ENCODE measurements at regions not wholly inside any gene's neighbourhood (a gene's known extent, or its start where the extent isn't known, plus 50 kb on each side); places are given as distances from the start of the nearest gene placed in this dataset.

GRCh38 chr4:100823066-100823992 is 305.5 kb upstream of the EMCN start (continued):
- TF ChIP-seq NFE2L2 (IDR thresholded peaks at IDR 0.05; ENCODE audit: low read depth, low read length), result no peak

GRCh38 chr4:100820249-100820648 is 302.4 kb upstream of the EMCN start:
- no peaks in the 10 kb centered on the region for H3K79me1 ChIP-seq (ENCODE audit: low read depth in 1 of 2, low read length in 2 of 2)
- no peaks in the 10 kb centered on the region for H3K27me3 ChIP-seq (ENCODE audit: control insufficient read depth, insufficient read depth, low read length)
- H2AK9ac ChIP-seq (replicated peaks; ENCODE audit: low read depth, low read length, poor library complexity), result no peak overlapping the region
- intact Hi-C loops (cut with micrococcal nuclease), result no loop called here
- H2AFZ ChIP-seq (replicated peaks; ENCODE audit: low read length, poor library complexity), result no peak overlapping the region
- ATAC-seq (ENCODE audit: low read depth), result no peak
- H2BK5ac ChIP-seq (ENCODE audit: low read depth, low read length, poor library complexity, severe bottlenecking), result no peak overlapping the region
- ChIA-PET POLR2A (ENCODE audit: unreplicated experiment) (no interaction called here), CTCF (no interaction called here)
- in situ Hi-C loops (cut with MboI; ENCODE audit: low sequenced_read_pairs), result no loop called here
- TF ChIP-seq RCOR1 (IDR thresholded peaks at IDR 0.05; ENCODE audit: insufficient replicate concordance, low read length) (no peak), ELK1 (IDR thresholded peaks at IDR 0.05; ENCODE audit: borderline replicate concordance, low read depth, low read length) (no peak), FOS (IDR thresholded peaks at IDR 0.05; ENCODE audit: low read depth, low read length) (no peak), MXI1 (IDR thresholded peaks at IDR 0.05; ENCODE audit: borderline replicate concordance, low read depth, low read length) (no peak), MAZ (IDR thresholded peaks at IDR 0.05; ENCODE audit: borderline replicate concordance, low read depth, low read length) (no peak)
- H3K4me2 ChIP-seq (ENCODE audit: low read depth, low read length), result no peak overlapping the region
- H4K20me1 ChIP-seq (ENCODE audit: insufficient read depth, low read length), result no peaks in the 10 kb centered on the region
- H4K91ac ChIP-seq (ENCODE audit: insufficient read depth, low read depth, low read length), result no peak overlapping the region
- H2AK5ac ChIP-seq (ENCODE audit: low read depth, low read length), result no peak overlapping the region
- no peak overlapping the region for H4K5ac ChIP-seq (ENCODE audit: low read depth, low read length)
- no peak overlapping the region for H3K56ac ChIP-seq (ENCODE audit: extremely low read depth, insufficient read depth, low read length)
- H2BK15ac ChIP-seq (ENCODE audit: low read depth, low read length), result no peak overlapping the region
- dilution Hi-C loops (cut with HindIII; ENCODE audit: low sequenced_read_pairs, unreplicated experiment), result no loop called here
- H3K4ac ChIP-seq (ENCODE audit: low read depth, low read length), result no peak overlapping the region
- no peak overlapping the region for H4K8ac ChIP-seq (ENCODE audit: low read depth in 2 of 2, low read length in 2 of 2)
- DNase-seq, result no peak
- H3K4me3 ChIP-seq (ENCODE audit: insufficient read depth, low read depth, low read length), result no peak overlapping the region
- no peak overlapping the region for H3K9ac ChIP-seq (ENCODE audit: low read depth, low read length)
- H3K36me3 ChIP-seq (ENCODE audit: control insufficient read depth, insufficient read depth, low read length), result no peaks in the 10 kb centered on the region
- no peak overlapping the region for H2BK20ac ChIP-seq (ENCODE audit: low read depth, low read length)
- H3K18ac ChIP-seq (ENCODE audit: low read depth, low read length), result no peak overlapping the region
- H3K27ac ChIP-seq (ENCODE audit: insufficient read depth, low read length), result no peak overlapping the region
- H3K23ac ChIP-seq (ENCODE audit: low read depth, low read length), result no peak overlapping the region
- no peak overlapping the region for H2BK120ac ChIP-seq (ENCODE audit: low read depth, low read length)
- no peak overlapping the region for H3K14ac ChIP-seq (replicated peaks; ENCODE audit: low read depth, low read length)
- no CpG with 5 or more reads among the region's 3 CpGs for WGBS, 2 experiments (ENCODE audit: extremely low coverage in 2 of 2, insufficient read length in 1 of 2)
- no TSS peak for BruUV-seq (replicated peaks)
- H3K9me1 ChIP-seq (ENCODE audit: insufficient read depth, low read length), result no peaks in the 10 kb centered on the region
- H3K4me1 ChIP-seq (ENCODE audit: control insufficient read depth, insufficient read depth, low read length), result no peaks in the 10 kb centered on the region
- H3K9me3 ChIP-seq (ENCODE audit: control insufficient read depth, insufficient read depth, low read length), result no peaks in the 10 kb centered on the region

Data from IMR-90 (cell line).